Vagina (tissue), 2 donors: ENCODE measurements at regions not wholly inside any gene's neighbourhood (a gene's known extent, or its start where the extent isn't known, plus 50 kb on each side); places are given as distances from the start of the nearest gene placed in this dataset.

Source experiments
- CTCF ChIP-seq, 3 experiments: fragments of 450-650 bp in 2 of 3; fragments of 200-600 bp in 1 of 3; sonication (generic) in 1 of 3; IDR thresholded peaks; one replicate each; pipeline ENCODE4 v1.5.1; 2017 to 2019; ENCODE audit warnings: antibody characterized with exemption in 3 of 3, mild to moderate bottlenecking in 2 of 3, moderate library complexity in 2 of 3
- POLR2AphosphoS5 ChIP-seq, 2 donors: sonication (generic); formaldehyde crosslinking; IDR thresholded peaks; one replicate each; pipeline ENCODE4 v1.9.0; 2017; ENCODE audit warnings: antibody characterized with exemption in 2 of 2, mild to moderate bottlenecking in 2 of 2, low read depth in 1 of 2; ENCODE audit not compliant: insufficient read depth in 1 of 2

- TF ChIP-seq CTCF (IDR thresholded peaks at IDR 0.05) (no peak), POLR2AphosphoS5 (IDR thresholded peaks at IDR 0.05; ENCODE audit: insufficient read depth in 1 of 2, low read depth in 1 of 2) (no peak)
These were observed 97.6 kb upstream of the SIM2 start for GRCh38 chr21:36601362-36601761.
